SU-DHL-6 (cell line): ENCODE measurements at regions not wholly inside any gene's neighbourhood (a gene's known extent, or its start where the extent isn't known, plus 50 kb on each side); places are given as distances from the start of the nearest gene placed in this dataset.
"Not testable (repeated sequence)": the region's sequence is repeated elsewhere in the genome, so short reads cannot be mapped to it uniquely, and the experiment has no call there.

Source experiments
- H2AFZ ChIP-seq: fragments of 200-600 bp; sonication (generic); 2 replicates; pipeline ENCODE4 v1.6.1; 2014; ENCODE audit warnings: low read depth, mild to moderate bottlenecking, moderate library complexity, mixed read lengths, antibody characterized with exemption, low read length; ENCODE audit not compliant: severe bottlenecking
- H3F3A ChIP-seq: fragments of 200-600 bp; shearing (Covaris generic); 2 replicates; pipeline ENCODE4 v1.6.0; 2016; ENCODE audit warnings: antibody characterized with exemption, mild to moderate bottlenecking; ENCODE audit not compliant: insufficient read depth
- H3K27ac ChIP-seq: fragments of 200-600 bp; sonication (generic); 2 replicates; pipeline ENCODE4 v1.5.1; 2016; ENCODE audit warnings: low read depth, mild to moderate bottlenecking, low read length, moderate library complexity, mixed read lengths
- H3K27me3 ChIP-seq: fragments of 200-600 bp; sonication (generic), shearing (Covaris generic); 2 replicates; pipeline ENCODE4 v1.6.0; 2014; ENCODE audit warnings: mild to moderate bottlenecking, low read length
- H3K36me3 ChIP-seq: fragments of 200-600 bp; sonication (generic); 2 replicates; pipeline ENCODE4 v1.6.1; 2014; ENCODE audit warnings: mild to moderate bottlenecking, low read length, mixed read lengths
- H3K4me2 ChIP-seq: fragments of 300-600, 200-600 bp; shearing (Covaris generic), sonication (generic); 2 replicates; pipeline ENCODE4 v1.6.0; 2014; ENCODE audit warnings: low read length, low read depth, mild to moderate bottlenecking; ENCODE audit not compliant: poor library complexity, severe bottlenecking
- H3K4me3 ChIP-seq: fragments of 200-600 bp; sonication (generic); 2 replicates; pipeline ENCODE4 v1.5.1; 2014; ENCODE audit warnings: antibody characterized with exemption, low read length, mild to moderate bottlenecking, mixed read lengths; ENCODE audit not compliant: insufficient read depth, poor library complexity, severe bottlenecking
- H3K79me2 ChIP-seq: fragments of 200-600 bp; sonication (generic); 2 replicates; pipeline ENCODE4 v1.6.1; 2014; ENCODE audit warnings: mild to moderate bottlenecking, low read length, moderate library complexity; ENCODE audit not compliant: insufficient read depth
- H3K9ac ChIP-seq: fragments of 200-600 bp; sonication (generic); 2 replicates; pipeline ENCODE4 v1.7.0; 2014; ENCODE audit warnings: mild to moderate bottlenecking, low read length
- H3K9me2 ChIP-seq: fragments of 200-600 bp; sonication (generic); replicated peaks from 2 replicates; pipeline ENCODE4 v1.6.1; 2014; ENCODE audit warnings: low read length; ENCODE audit not compliant: insufficient read depth
- H3K9me3 ChIP-seq: fragments of 200-600 bp; sonication (generic); 2 replicates; pipeline ENCODE4 v1.6.1; 2014; ENCODE audit warnings: low read length, mixed read lengths; ENCODE audit not compliant: insufficient read depth
- H4K20me1 ChIP-seq: fragments of 200-600 bp; sonication (generic); 2 replicates; pipeline ENCODE4 v1.6.1; 2014; ENCODE audit warnings: low read depth, mild to moderate bottlenecking, antibody characterized with exemption, low read length, moderate library complexity, mixed read lengths
- CTCF ChIP-seq: fragments of 200-600 bp; sonication (generic); IDR thresholded peaks from one replicate; pipeline ENCODE4 v1.5.1; 2017; ENCODE audit warnings: antibody characterized with exemption, mild to moderate bottlenecking, low read length, moderate library complexity; ENCODE audit not compliant: insufficient read depth, poor library complexity, severe bottlenecking
- EZH2phosphoT487 ChIP-seq: fragments of 200-600 bp; sonication (generic), shearing (Covaris generic); conservative IDR thresholded peaks from 2 replicates; pipeline ENCODE4 v1.6.1; 2018; ENCODE audit warnings: mild to moderate bottlenecking, antibody characterized with exemption, low read length, moderate library complexity, mixed read lengths

GRCh38 chr18:8991155-8991554 is 111.3 kb upstream of the NDUFV2 start:
- no peaks in the 10 kb centered on the region for H3K9me3 ChIP-seq
- H3K27me3 ChIP-seq: no peaks in the 10 kb centered on the region
- no peaks in the 10 kb centered on the region for H3K36me3 ChIP-seq
- no peaks in the 10 kb centered on the region for H4K20me1 ChIP-seq
- TF ChIP-seq EZH2phosphoT487: no peak
- no peak for TF ChIP-seq CTCF
- H3K9me2 ChIP-seq: no peaks in the 10 kb centered on the region
- no peak overlapping the region for H2AFZ ChIP-seq
- no peak overlapping the region for H3K4me3 ChIP-seq
- no peak overlapping the region for H3K27ac ChIP-seq
- H3K4me2 ChIP-seq: no peak overlapping the region
- no peaks in the 10 kb centered on the region for H3F3A ChIP-seq
- no peak overlapping the region for H3K9ac ChIP-seq
- H3K79me2 ChIP-seq: no peaks in the 10 kb centered on the region

GRCh38 chr18:8992500-8992899 is 110.0 kb upstream of the NDUFV2 start:
- not testable (repeated sequence) for H3K9me3 ChIP-seq, H3K36me3 ChIP-seq, H3K9me2 ChIP-seq, H3K79me2 ChIP-seq, H2AFZ ChIP-seq, H3K9ac ChIP-seq, H3F3A ChIP-seq, H4K20me1 ChIP-seq, H3K4me2 ChIP-seq, H3K27ac ChIP-seq, H3K27me3 ChIP-seq, H3K4me3 ChIP-seq

GRCh38 chr18:8994603-8995002 is 107.9 kb upstream of the NDUFV2 start:
- Histone ChIP-seq H3K36me3 (no peaks in the 10 kb centered on the region), H3K9me2 (no peaks in the 10 kb centered on the region), H3K4me3 (no peak overlapping the region), H3K27me3 (no peaks in the 10 kb centered on the region), H3K79me2 (no peaks in the 10 kb centered on the region), H4K20me1 (no peaks in the 10 kb centered on the region), H3F3A (no peaks in the 10 kb centered on the region), H3K27ac (no peak overlapping the region), H3K4me2 (no peak overlapping the region), H3K9ac (no peak overlapping the region), H3K9me3 (no peaks in the 10 kb centered on the region), H2AFZ (no peak overlapping the region)
- no peak for TF ChIP-seq CTCF
- TF ChIP-seq EZH2phosphoT487: no peak

- Histone ChIP-seq H4K20me1 (no peaks in the 10 kb centered on the region), H3K27ac (no peak overlapping the region), H3K9me2 (no peaks in the 10 kb centered on the region), H3K9me3 (no peaks in the 10 kb centered on the region), H3K4me2 (no peak overlapping the region), H3K9ac (no peak overlapping the region), H3K36me3 (no peaks in the 10 kb centered on the region), H2AFZ (no peak overlapping the region), H3F3A (no peaks in the 10 kb centered on the region), H3K4me3 (no peak overlapping the region), H3K27me3 (no peaks in the 10 kb centered on the region), H3K79me2 (no peaks in the 10 kb centered on the region)
- no peak for TF ChIP-seq CTCF
- TF ChIP-seq EZH2phosphoT487: no peak
Measured at GRCh38 chr18:8995096-8995495, 107.4 kb upstream of the NDUFV2 start.
